ENCODE measurements at regions not wholly inside any gene's neighbourhood (a gene's known extent, or its start where the extent isn't known, plus 50 kb on each side); places are given as distances from the start of the nearest gene placed in this dataset.
A peak's percentile ranks its signal among the peaks of the same experiment; 100 is the strongest.

DNA sequence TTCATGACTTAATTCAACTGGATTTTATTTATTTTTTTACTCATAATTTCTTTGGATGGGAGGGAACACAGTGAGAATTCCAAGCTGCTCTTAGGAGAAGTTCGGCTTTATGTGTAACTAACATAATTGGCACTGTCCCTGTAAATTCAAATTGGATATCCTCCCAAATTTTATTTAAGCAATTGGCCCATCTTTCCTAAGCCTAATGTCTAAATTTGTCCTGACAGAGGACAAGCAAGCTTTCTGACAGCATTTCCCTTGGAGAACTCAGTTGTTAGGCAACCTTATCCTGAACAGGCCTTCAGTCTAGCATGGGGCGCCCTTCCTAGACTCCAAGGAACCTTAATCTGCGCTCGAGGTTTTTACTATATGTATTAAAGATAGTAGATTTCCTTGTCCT is 550.3 kb downstream of the NUF2 start:
- Histone ChIP-seq H3K9me3 (ENCODE audit: low read depth, low read length) (no peaks in the 10 kb centered on the region), H3K27ac (ENCODE audit: low read depth, low read length) (no peak overlapping the region), H3K4me3 (ENCODE audit: insufficient read depth, low read length) (no peak overlapping the region), H4K20me1 (ENCODE audit: insufficient read depth, low read length) (no peaks in the 10 kb centered on the region), H3K4me2 (ENCODE audit: insufficient read depth, low read length) (no peak overlapping the region), H3K79me2 (ENCODE audit: insufficient read depth, low read length) (no peaks in the 10 kb centered on the region), H3K36me3 (ENCODE audit: insufficient read depth, low read length) (no peaks in the 10 kb centered on the region), H2AFZ (ENCODE audit: low read length) (no peak overlapping the region), H3K4me1 (ENCODE audit: insufficient read depth, low read length) (no peaks in the 10 kb centered on the region), H3K27me3 (ENCODE audit: insufficient read depth, low read length) (no peaks in the 10 kb centered on the region)
- TF ChIP-seq, protein P1, sequence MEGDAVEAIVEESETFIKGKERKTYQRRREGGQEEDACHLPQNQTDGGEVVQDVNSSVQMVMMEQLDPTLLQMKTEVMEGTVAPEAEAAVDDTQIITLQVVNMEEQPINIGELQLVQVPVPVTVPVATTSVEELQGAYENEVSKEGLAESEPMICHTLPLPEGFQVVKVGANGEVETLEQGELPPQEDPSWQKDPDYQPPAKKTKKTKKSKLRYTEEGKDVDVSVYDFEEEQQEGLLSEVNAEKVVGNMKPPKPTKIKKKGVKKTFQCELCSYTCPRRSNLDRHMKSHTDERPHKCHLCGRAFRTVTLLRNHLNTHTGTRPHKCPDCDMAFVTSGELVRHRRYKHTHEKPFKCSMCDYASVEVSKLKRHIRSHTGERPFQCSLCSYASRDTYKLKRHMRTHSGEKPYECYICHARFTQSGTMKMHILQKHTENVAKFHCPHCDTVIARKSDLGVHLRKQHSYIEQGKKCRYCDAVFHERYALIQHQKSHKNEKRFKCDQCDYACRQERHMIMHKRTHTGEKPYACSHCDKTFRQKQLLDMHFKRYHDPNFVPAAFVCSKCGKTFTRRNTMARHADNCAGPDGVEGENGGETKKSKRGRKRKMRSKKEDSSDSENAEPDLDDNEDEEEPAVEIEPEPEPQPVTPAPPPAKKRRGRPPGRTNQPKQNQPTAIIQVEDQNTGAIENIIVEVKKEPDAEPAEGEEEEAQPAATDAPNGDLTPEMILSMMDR (IDR thresholded peaks at IDR 0.05; ENCODE audit: extremely low read depth, low read depth, low read length) = no peak
- no peak for DNase-seq (ENCODE audit: insufficient read length, low spot score, missing footprints)

DNA sequence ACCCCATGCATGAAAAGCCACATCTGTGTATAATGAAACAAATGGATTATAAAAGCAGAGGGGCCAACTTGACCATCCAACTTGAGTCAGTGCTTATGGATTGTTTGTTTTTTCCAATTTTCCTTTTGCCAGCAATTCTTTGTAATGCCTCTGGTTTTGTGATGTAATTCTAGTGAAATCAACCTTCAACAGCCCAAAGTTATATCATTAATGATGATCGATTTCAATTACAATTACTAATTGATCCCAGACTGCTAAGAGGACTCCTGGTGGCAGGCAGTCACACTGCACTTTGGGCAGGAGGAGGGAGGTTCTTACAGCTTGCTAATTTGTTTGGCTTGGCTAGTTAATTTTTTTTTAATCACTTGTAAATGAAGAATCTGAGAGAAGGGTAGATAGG is 552.3 kb downstream of the NUF2 start:
- H3K4me2 ChIP-seq (ENCODE audit: insufficient read depth, low read length) = no peak overlapping the region
- no peaks in the 10 kb centered on the region for H3K79me2 ChIP-seq (ENCODE audit: insufficient read depth, low read length)
- no peak overlapping the region for H3K4me3 ChIP-seq (ENCODE audit: insufficient read depth, low read length)
- no peaks in the 10 kb centered on the region for H3K27me3 ChIP-seq (ENCODE audit: insufficient read depth, low read length)
- no peaks in the 10 kb centered on the region for H3K9me3 ChIP-seq (ENCODE audit: low read depth, low read length)
- H3K27ac ChIP-seq (ENCODE audit: low read depth, low read length) = no peak overlapping the region
- no peaks in the 10 kb centered on the region for H3K4me1 ChIP-seq (ENCODE audit: insufficient read depth, low read length)
- no peaks in the 10 kb centered on the region for H3K36me3 ChIP-seq (ENCODE audit: insufficient read depth, low read length)
- TF ChIP-seq, protein P1 (IDR thresholded peaks at IDR 0.05; ENCODE audit: extremely low read depth, low read depth, low read length) = peak; percentile 9
- H2AFZ ChIP-seq (ENCODE audit: low read length) = no peak overlapping the region
- H4K20me1 ChIP-seq (ENCODE audit: insufficient read depth, low read length) = no peaks in the 10 kb centered on the region
- peak; percentile 3 for DNase-seq (ENCODE audit: insufficient read length, low spot score, missing footprints)

DNA sequence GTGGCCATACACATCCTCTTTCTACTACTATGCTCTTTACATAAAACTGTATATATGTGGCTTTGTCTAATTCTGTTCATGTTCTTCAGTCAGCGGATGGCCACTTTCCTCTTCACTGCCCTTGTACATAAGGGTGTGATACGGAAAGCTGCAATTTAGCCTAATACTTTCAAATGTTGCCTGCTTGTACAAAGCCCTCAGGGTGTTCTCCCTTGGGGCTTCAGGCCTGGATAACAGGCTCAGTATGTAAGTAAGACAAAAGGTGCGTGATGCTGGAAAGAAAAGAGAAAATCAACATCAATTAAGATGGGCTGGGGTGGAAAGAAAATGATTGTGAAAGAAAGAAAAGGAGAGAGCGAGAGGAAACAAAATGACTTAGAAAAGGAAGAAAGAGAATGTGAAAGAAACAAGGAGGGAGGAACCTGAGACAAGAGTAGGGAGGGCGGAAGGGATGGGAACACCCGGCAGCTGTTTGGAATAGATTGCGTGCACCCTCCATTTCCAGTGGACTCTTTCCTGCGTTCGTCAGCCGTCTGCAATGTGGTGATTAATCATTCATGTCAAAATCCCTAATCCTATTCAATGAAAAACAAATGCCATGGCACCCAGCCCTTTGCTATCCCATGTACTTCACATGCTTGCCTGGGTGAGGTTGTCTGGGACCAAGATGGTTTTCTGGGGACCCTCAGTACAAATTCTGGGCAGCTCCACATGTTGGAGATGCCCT is 553.6 kb downstream of the NUF2 start:
- Histone ChIP-seq H3K4me2 (ENCODE audit: insufficient read depth, low read length) (no peak overlapping the region), H3K79me2 (ENCODE audit: insufficient read depth, low read length) (no peaks in the 10 kb centered on the region), H3K27ac (ENCODE audit: low read depth, low read length) (peak overlapping the region; percentile 53), H3K27me3 (ENCODE audit: insufficient read depth, low read length) (no peaks in the 10 kb centered on the region), H2AFZ (ENCODE audit: low read length) (no peak overlapping the region), H3K4me1 (ENCODE audit: insufficient read depth, low read length) (no peaks in the 10 kb centered on the region), H3K4me3 (ENCODE audit: insufficient read depth, low read length) (no peak overlapping the region), H3K36me3 (ENCODE audit: insufficient read depth, low read length) (no peaks in the 10 kb centered on the region), H4K20me1 (ENCODE audit: insufficient read depth, low read length) (no peaks in the 10 kb centered on the region), H3K9me3 (ENCODE audit: low read depth, low read length) (no peaks in the 10 kb centered on the region)
- TF ChIP-seq, protein P1 (IDR thresholded peaks at IDR 0.05; ENCODE audit: extremely low read depth, low read depth, low read length) = no peak
- peak; percentile 42 for DNase-seq (ENCODE audit: insufficient read length, low spot score, missing footprints)

DNA sequence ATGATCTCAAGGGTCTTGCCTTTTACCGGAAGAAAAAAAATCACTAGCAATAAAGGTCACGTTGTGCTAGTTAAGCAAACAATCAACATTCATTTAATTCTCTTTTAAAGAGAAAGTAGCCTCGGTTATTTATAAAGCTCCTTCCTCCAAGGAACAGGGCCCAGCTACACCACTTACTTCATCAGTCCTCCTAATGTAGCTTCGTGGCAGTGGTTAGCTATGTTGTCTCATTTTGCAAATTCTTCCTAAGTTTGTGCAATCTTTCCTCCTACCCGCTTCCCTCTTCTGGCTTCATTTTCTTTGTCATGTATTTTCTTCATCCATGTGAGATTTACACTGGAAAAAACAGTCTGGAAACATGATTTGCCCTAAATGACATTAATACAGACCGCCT is 554.2 kb downstream of the NUF2 start:
- Histone ChIP-seq H3K27ac (ENCODE audit: low read depth, low read length) (peak overlapping the region; percentile 53), H3K4me3 (ENCODE audit: insufficient read depth, low read length) (no peak overlapping the region)
- no peak for DNase-seq (ENCODE audit: insufficient read length, low spot score, missing footprints)

More for the DNA sequence above, 554.2 kb downstream of the NUF2 start:
- TF ChIP-seq, protein P1 (IDR thresholded peaks at IDR 0.05; ENCODE audit: extremely low read depth, low read depth, low read length) = no peak
- no peak overlapping the region for H3K4me2 ChIP-seq (ENCODE audit: insufficient read depth, low read length)
- no peaks in the 10 kb centered on the region for H3K27me3 ChIP-seq (ENCODE audit: insufficient read depth, low read length)
- H3K79me2 ChIP-seq (ENCODE audit: insufficient read depth, low read length) = no peaks in the 10 kb centered on the region
- no peaks in the 10 kb centered on the region for H3K4me1 ChIP-seq (ENCODE audit: insufficient read depth, low read length)
- no peaks in the 10 kb centered on the region for H3K36me3 ChIP-seq (ENCODE audit: insufficient read depth, low read length)
- no peaks in the 10 kb centered on the region for H4K20me1 ChIP-seq (ENCODE audit: insufficient read depth, low read length)
- H3K9me3 ChIP-seq (ENCODE audit: low read depth, low read length) = no peaks in the 10 kb centered on the region
- H2AFZ ChIP-seq (ENCODE audit: low read length) = no peak overlapping the region
